ENCODE measurements at regions not wholly inside any gene's neighbourhood (a gene's known extent, or its start where the extent isn't known, plus 50 kb on each side); places are given as distances from the start of the nearest gene placed in this dataset.

- no peak for TF ChIP-seq CTCF (IDR thresholded peaks at IDR 0.05 in 4 of 5, conservative IDR thresholded peaks at IDR 0.05 in 1 of 5)
- TF ChIP-seq POLR2A (IDR thresholded peaks at IDR 0.05) = no peak
Measured at GRCh38 chr5:110836851-110837250, 98.0 kb downstream of the SLC25A46 start.

All from gastrocnemius medialis (tissue), 4 donors.